ENCODE measurements at regions not wholly inside any gene's neighbourhood (a gene's known extent, or its start where the extent isn't known, plus 50 kb on each side); places are given as distances from the start of the nearest gene placed in this dataset.

DNA sequence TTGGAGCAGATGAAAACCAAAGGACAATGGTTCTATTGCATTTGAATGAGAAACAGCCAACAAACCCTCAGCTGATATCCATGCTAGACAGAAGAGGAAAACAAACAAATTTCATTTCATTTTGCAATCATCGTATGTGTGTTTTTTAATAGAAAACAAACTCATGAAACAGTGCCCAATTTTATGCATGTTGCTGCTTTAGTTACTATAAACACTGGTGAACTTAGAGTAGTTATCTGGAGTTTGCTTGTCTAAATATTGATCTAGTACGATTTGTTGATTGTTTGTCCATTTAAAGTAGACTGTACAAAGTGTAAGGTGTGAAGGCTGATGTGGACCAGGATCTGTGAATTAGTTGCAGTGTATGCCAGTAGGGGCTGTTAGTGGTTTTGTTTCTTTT is 166.6 kb downstream of the KITLG start:
- no peak for DNase-seq
- Histone ChIP-seq H3K27me3 (replicated peaks in 2 of 5; ENCODE audit: control insufficient read depth in 4 of 5, insufficient read depth in 5 of 5, low read length in 4 of 5) (no peaks in the 10 kb centered on the region), H3K9me3 (ENCODE audit: control extremely low read depth in 1 of 5, control insufficient read depth in 4 of 5, insufficient read depth in 2 of 5, low read depth in 1 of 5, low read length in 4 of 5) (no peaks in the 10 kb centered on the region), H3K4me3 (ENCODE audit: control insufficient read depth in 1 of 7, extremely low read depth in 1 of 7, insufficient read depth in 4 of 7, low read depth in 2 of 7, low read length in 6 of 7) (no peak overlapping the region), H3K4me1 (ENCODE audit: control extremely low read depth in 1 of 4, control insufficient read depth in 4 of 4, insufficient read depth in 4 of 4, low read length in 3 of 4) (peaks cover 0 to 1% (median 0%) of the 10 kb centered on the region in 4 experiments), H3K36me3 (ENCODE audit: control insufficient read depth in 4 of 4, insufficient read depth in 4 of 4, low read length in 3 of 4) (no peaks in the 10 kb centered on the region), H3K27ac (ENCODE audit: insufficient read depth in 1 of 2, low read depth in 1 of 2, low read length in 2 of 2, poor library complexity in 1 of 2, severe bottlenecking in 2 of 2) (no peak overlapping the region)
- 93% methylated on average over 2 of the region's 2 CpGs for WGBS (ENCODE audit: insufficient coverage)
- ChIA-PET CTCF (no interaction called here), POLR2A (no interaction called here)

DNA sequence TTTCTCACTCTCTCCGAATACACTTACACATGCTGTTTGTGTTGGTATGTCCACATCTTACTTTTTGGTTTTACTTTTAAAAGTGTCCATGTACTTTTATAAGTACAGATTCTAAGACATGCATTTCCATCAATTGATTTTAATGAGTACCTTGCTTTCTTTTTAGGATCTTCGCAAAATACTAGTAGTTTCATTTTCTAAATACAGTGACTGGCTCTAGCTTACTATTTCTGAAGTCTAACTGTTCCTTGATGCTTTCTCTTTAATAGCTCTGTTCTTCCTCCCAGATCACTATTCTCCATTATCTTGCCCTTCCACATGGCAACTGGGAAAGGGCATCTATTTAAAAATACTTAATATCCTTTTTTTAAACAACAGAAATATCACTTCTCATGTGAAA is 164.1 kb downstream of the KITLG start:
- DNase-seq = no peak
- Histone ChIP-seq H3K27ac (ENCODE audit: insufficient read depth in 1 of 2, low read depth in 1 of 2, low read length in 2 of 2, poor library complexity in 1 of 2, severe bottlenecking in 2 of 2) (no peak overlapping the region), H3K4me3 (ENCODE audit: control insufficient read depth in 1 of 7, extremely low read depth in 1 of 7, insufficient read depth in 4 of 7, low read depth in 2 of 7, low read length in 6 of 7) (peak overlapping the region in 1 of 7 experiments; percentile 6), H3K4me1 (ENCODE audit: control extremely low read depth in 1 of 4, control insufficient read depth in 4 of 4, insufficient read depth in 4 of 4, low read length in 3 of 4) (peaks cover 0 to 1% (median 0%) of the 10 kb centered on the region in 4 experiments), H3K9me3 (ENCODE audit: control extremely low read depth in 1 of 5, control insufficient read depth in 4 of 5, insufficient read depth in 2 of 5, low read depth in 1 of 5, low read length in 4 of 5) (no peaks in the 10 kb centered on the region), H3K27me3 (replicated peaks in 2 of 5; ENCODE audit: control insufficient read depth in 4 of 5, insufficient read depth in 5 of 5, low read length in 4 of 5) (no peaks in the 10 kb centered on the region), H3K36me3 (ENCODE audit: control insufficient read depth in 4 of 4, insufficient read depth in 4 of 4, low read length in 3 of 4) (no peaks in the 10 kb centered on the region)
- 88% methylated on average over 1 of the region's 2 CpGs for WGBS (ENCODE audit: insufficient coverage)
- POLR2A ChIA-PET = no interaction called here
- CTCF ChIA-PET = no interaction called here

DNA sequence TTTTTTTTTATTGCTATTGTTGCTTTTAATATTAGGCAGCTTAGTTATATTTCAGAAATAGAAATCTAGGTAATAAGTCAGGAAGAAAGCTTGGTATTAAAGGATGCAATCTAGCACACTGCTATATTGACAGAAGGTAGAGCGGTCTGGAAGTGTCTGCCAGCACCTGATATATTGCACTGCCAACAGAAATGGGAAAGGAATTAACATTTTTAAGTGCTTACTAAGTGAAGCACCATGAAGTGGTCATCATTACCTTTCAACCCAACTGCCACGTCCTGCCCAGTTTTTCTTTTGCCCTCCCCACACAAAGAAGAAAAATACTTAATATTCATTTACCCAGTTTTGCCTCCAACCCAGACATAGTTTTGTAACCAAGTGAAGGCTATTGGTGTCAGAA is 163.5 kb downstream of the KITLG start:
- ChIA-PET POLR2A (no interaction called here), CTCF (no interaction called here)
- DNase-seq = no peak
- no peaks in the 10 kb centered on the region for H3K36me3 ChIP-seq (ENCODE audit: control insufficient read depth in 4 of 4, insufficient read depth in 4 of 4, low read length in 3 of 4)
- no peaks in the 10 kb centered on the region for H3K9me3 ChIP-seq (ENCODE audit: control extremely low read depth in 1 of 5, control insufficient read depth in 4 of 5, insufficient read depth in 2 of 5, low read depth in 1 of 5, low read length in 4 of 5)
- H3K27me3 ChIP-seq (replicated peaks in 2 of 5; ENCODE audit: control insufficient read depth in 4 of 5, insufficient read depth in 5 of 5, low read length in 4 of 5) = no peaks in the 10 kb centered on the region
- no peak overlapping the region for H3K27ac ChIP-seq (ENCODE audit: insufficient read depth in 1 of 2, low read depth in 1 of 2, low read length in 2 of 2, poor library complexity in 1 of 2, severe bottlenecking in 2 of 2)
- no peak overlapping the region for H3K4me3 ChIP-seq (ENCODE audit: control insufficient read depth in 1 of 7, extremely low read depth in 1 of 7, insufficient read depth in 4 of 7, low read depth in 2 of 7, low read length in 6 of 7)
- H3K4me1 ChIP-seq (ENCODE audit: control extremely low read depth in 1 of 4, control insufficient read depth in 4 of 4, insufficient read depth in 4 of 4, low read length in 3 of 4) = peaks cover 0 to 1% (median 0%) of the 10 kb centered on the region in 4 experiments
- WGBS (ENCODE audit: insufficient coverage) = 100% methylated on average over 1 of the region's 2 CpGs

DNA sequence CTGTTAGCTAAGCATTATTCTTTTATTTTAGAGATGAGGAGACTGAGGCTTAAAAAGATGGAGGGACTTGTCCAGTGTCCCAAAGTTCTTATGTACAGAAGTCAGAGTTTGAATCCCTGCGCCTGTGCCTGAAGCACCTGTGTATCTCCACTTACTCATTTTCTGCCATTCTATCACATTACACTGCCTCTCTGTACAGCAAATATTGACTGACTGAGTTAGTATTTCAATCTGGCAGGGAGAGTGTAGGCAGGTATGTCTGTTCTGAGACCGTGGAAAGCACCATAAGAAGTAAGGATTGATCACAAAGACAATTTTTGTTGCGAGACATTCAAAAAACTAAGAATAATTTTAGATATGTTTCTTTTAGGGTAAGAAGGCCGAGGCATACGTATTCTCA is 162.7 kb downstream of the KITLG start:
- H3K9me3 ChIP-seq (ENCODE audit: control extremely low read depth in 1 of 5, control insufficient read depth in 4 of 5, insufficient read depth in 2 of 5, low read depth in 1 of 5, low read length in 4 of 5) = no peaks in the 10 kb centered on the region
- H3K27ac ChIP-seq (ENCODE audit: insufficient read depth in 1 of 2, low read depth in 1 of 2, low read length in 2 of 2, poor library complexity in 1 of 2, severe bottlenecking in 2 of 2) = no peak overlapping the region
- no peak overlapping the region for H3K4me3 ChIP-seq (ENCODE audit: control insufficient read depth in 1 of 7, extremely low read depth in 1 of 7, insufficient read depth in 4 of 7, low read depth in 2 of 7, low read length in 6 of 7)
- ChIA-PET POLR2A (no interaction called here), CTCF (no interaction called here)
- H3K27me3 ChIP-seq (replicated peaks in 2 of 5; ENCODE audit: control insufficient read depth in 4 of 5, insufficient read depth in 5 of 5, low read length in 4 of 5) = no peaks in the 10 kb centered on the region
- no peak for DNase-seq
- no peaks in the 10 kb centered on the region for H3K36me3 ChIP-seq (ENCODE audit: control insufficient read depth in 4 of 4, insufficient read depth in 4 of 4, low read length in 3 of 4)
- H3K4me1 ChIP-seq (ENCODE audit: control extremely low read depth in 1 of 4, control insufficient read depth in 4 of 4, insufficient read depth in 4 of 4, low read length in 3 of 4) = peaks cover 0 to 1% (median 0%) of the 10 kb centered on the region in 4 experiments
- 100% methylated on average over 1 of the region's 5 CpGs for WGBS (ENCODE audit: insufficient coverage)

DNA sequence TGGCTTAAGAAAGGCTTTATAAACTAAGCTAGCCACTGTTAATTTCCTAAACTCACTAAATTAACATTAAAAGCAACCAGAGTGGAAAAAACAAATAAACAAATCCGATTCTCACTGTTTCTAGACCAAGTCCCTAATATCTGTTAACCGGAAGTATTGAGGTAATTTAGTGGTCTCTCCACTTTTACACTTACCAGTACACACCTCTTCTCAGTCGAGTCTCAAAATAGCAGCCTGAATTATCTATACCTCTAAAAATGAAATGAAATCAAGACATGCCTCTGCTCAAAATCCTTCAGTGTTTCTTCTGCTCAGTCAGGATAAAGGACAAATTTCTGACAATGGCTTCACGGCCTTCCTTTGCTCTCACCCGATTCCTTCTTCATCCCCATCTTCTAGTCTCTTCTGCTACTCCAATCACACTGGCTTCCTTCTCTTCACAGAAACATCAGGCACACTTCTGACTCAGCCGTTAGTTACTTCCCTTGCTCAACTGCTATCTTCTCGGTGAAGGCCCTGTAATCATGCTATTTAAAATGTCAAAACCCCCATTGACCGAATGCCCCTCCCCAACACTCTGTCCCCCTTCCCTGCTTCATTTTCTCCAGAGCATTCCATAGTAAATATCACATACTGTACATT is 161.3 kb downstream of the KITLG start:
- ChIA-PET CTCF (no interaction called here), POLR2A (no interaction called here)
- H3K27me3 ChIP-seq (replicated peaks in 2 of 5; ENCODE audit: control insufficient read depth in 4 of 5, insufficient read depth in 5 of 5, low read length in 4 of 5) = no peaks in the 10 kb centered on the region
- H3K4me3 ChIP-seq (ENCODE audit: control insufficient read depth in 1 of 7, extremely low read depth in 1 of 7, insufficient read depth in 4 of 7, low read depth in 2 of 7, low read length in 6 of 7) = no peak overlapping the region
- no peaks in the 10 kb centered on the region for H3K9me3 ChIP-seq (ENCODE audit: control extremely low read depth in 1 of 5, control insufficient read depth in 4 of 5, insufficient read depth in 2 of 5, low read depth in 1 of 5, low read length in 4 of 5)
- no peak for DNase-seq
- 86% methylated on average over 5 of the region's 8 CpGs for WGBS (ENCODE audit: insufficient coverage)
- peaks cover 0 to 1% (median 0%) of the 10 kb centered on the region in 4 experiments for H3K4me1 ChIP-seq (ENCODE audit: control extremely low read depth in 1 of 4, control insufficient read depth in 4 of 4, insufficient read depth in 4 of 4, low read length in 3 of 4)
- no peak overlapping the region for H3K27ac ChIP-seq (ENCODE audit: insufficient read depth in 1 of 2, low read depth in 1 of 2, low read length in 2 of 2, poor library complexity in 1 of 2, severe bottlenecking in 2 of 2)
- H3K36me3 ChIP-seq (ENCODE audit: control insufficient read depth in 4 of 4, insufficient read depth in 4 of 4, low read length in 3 of 4) = no peaks in the 10 kb centered on the region

DNA sequence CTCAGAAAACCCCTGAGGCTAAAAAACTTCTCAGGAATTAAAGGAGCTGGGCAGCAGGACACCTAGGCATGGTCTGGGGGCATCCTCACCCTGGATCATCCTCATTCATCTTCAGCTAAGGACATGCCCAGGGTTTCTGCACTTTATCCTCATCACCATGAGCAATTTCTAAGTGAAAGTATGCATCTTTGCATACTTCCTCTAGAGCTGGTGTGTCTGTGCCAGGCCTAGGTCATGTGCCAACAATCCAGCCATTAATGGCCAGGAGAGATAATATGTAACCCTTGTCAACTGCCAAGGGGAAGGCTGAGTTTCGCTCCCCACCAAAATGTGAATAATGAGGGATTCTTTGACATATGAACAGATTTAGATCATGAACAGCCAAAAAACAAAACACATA is 160.5 kb downstream of the KITLG start:
- Histone ChIP-seq H3K27ac (ENCODE audit: insufficient read depth in 1 of 2, low read depth in 1 of 2, low read length in 2 of 2, poor library complexity in 1 of 2, severe bottlenecking in 2 of 2) (no peak overlapping the region), H3K9me3 (ENCODE audit: control extremely low read depth in 1 of 5, control insufficient read depth in 4 of 5, insufficient read depth in 2 of 5, low read depth in 1 of 5, low read length in 4 of 5) (no peaks in the 10 kb centered on the region), H3K36me3 (ENCODE audit: control insufficient read depth in 4 of 4, insufficient read depth in 4 of 4, low read length in 3 of 4) (no peaks in the 10 kb centered on the region), H3K4me1 (ENCODE audit: control extremely low read depth in 1 of 4, control insufficient read depth in 4 of 4, insufficient read depth in 4 of 4, low read length in 3 of 4) (peaks cover 0 to 1% (median 0%) of the 10 kb centered on the region in 4 experiments), H3K27me3 (replicated peaks in 2 of 5; ENCODE audit: control insufficient read depth in 4 of 5, insufficient read depth in 5 of 5, low read length in 4 of 5) (no peaks in the 10 kb centered on the region), H3K4me3 (ENCODE audit: control insufficient read depth in 1 of 7, extremely low read depth in 1 of 7, insufficient read depth in 4 of 7, low read depth in 2 of 7, low read length in 6 of 7) (no peak overlapping the region)
- no peak for DNase-seq
- CTCF ChIA-PET = no interaction called here
- POLR2A ChIA-PET = interaction anchor here (0.6 kb wide), 1 partner anchor 41 kb away, joined by 3 read pairs; no protein-coding TSS in a partner anchor
- WGBS (ENCODE audit: insufficient coverage) = no CpG with 5 or more reads among the region's 1 CpG

DNA sequence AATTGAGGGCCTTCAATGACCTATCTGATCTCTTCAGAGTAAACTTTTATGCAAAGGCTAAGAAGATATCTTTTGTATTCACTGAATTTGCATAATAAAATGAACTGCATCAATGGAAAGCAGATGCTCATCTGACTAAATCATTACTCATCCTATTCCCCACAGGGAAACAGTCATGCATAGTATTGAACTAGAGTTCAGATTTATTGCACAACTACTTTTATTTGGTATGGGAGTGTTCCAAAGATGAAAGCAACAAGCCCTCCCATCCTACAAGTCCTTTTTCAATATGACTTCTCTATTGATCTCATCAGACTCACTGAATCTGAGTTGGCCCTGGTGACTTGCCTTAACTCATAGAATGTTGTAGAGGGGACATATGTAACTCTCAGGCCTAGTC is 159.8 kb downstream of the KITLG start:
- Histone ChIP-seq H3K9me3 (ENCODE audit: control extremely low read depth in 1 of 5, control insufficient read depth in 4 of 5, insufficient read depth in 2 of 5, low read depth in 1 of 5, low read length in 4 of 5) (no peaks in the 10 kb centered on the region), H3K27ac (ENCODE audit: insufficient read depth in 1 of 2, low read depth in 1 of 2, low read length in 2 of 2, poor library complexity in 1 of 2, severe bottlenecking in 2 of 2) (no peak overlapping the region), H3K27me3 (replicated peaks in 2 of 5; ENCODE audit: control insufficient read depth in 4 of 5, insufficient read depth in 5 of 5, low read length in 4 of 5) (no peaks in the 10 kb centered on the region), H3K4me1 (ENCODE audit: control extremely low read depth in 1 of 4, control insufficient read depth in 4 of 4, insufficient read depth in 4 of 4, low read length in 3 of 4) (peaks cover 0 to 1% (median 0%) of the 10 kb centered on the region in 4 experiments), H3K4me3 (ENCODE audit: control insufficient read depth in 1 of 7, extremely low read depth in 1 of 7, insufficient read depth in 4 of 7, low read depth in 2 of 7, low read length in 6 of 7) (no peak overlapping the region), H3K36me3 (ENCODE audit: control insufficient read depth in 4 of 4, insufficient read depth in 4 of 4, low read length in 3 of 4) (no peaks in the 10 kb centered on the region)
- ChIA-PET POLR2A (no interaction called here), CTCF (no interaction called here)
- no peak for DNase-seq
